ENCODE measurements at regions not wholly inside any gene's neighbourhood (a gene's known extent, or its start where the extent isn't known, plus 50 kb on each side); places are given as distances from the start of the nearest gene placed in this dataset.

DNA sequence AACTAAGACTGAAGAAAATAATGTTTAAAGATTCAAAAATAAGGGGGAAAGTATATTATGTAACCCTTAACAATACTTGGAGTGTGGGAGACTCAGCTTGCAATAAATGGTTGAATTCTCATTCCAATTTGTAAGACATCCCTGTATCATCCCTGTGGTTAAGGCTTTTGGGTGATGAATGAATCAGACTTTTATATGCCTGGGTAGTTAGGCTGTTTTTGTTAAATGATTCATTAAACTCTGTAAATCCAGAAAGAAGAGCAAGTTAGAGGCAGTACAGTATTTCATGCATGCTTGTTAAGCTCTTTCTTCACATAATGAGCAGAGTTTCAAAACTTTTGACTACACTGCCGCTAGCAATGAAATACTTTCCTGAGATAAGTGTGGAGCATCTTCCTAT lies 948.8 kb downstream of the SOCS6 start:
- TF ChIP-seq, protein P1, sequence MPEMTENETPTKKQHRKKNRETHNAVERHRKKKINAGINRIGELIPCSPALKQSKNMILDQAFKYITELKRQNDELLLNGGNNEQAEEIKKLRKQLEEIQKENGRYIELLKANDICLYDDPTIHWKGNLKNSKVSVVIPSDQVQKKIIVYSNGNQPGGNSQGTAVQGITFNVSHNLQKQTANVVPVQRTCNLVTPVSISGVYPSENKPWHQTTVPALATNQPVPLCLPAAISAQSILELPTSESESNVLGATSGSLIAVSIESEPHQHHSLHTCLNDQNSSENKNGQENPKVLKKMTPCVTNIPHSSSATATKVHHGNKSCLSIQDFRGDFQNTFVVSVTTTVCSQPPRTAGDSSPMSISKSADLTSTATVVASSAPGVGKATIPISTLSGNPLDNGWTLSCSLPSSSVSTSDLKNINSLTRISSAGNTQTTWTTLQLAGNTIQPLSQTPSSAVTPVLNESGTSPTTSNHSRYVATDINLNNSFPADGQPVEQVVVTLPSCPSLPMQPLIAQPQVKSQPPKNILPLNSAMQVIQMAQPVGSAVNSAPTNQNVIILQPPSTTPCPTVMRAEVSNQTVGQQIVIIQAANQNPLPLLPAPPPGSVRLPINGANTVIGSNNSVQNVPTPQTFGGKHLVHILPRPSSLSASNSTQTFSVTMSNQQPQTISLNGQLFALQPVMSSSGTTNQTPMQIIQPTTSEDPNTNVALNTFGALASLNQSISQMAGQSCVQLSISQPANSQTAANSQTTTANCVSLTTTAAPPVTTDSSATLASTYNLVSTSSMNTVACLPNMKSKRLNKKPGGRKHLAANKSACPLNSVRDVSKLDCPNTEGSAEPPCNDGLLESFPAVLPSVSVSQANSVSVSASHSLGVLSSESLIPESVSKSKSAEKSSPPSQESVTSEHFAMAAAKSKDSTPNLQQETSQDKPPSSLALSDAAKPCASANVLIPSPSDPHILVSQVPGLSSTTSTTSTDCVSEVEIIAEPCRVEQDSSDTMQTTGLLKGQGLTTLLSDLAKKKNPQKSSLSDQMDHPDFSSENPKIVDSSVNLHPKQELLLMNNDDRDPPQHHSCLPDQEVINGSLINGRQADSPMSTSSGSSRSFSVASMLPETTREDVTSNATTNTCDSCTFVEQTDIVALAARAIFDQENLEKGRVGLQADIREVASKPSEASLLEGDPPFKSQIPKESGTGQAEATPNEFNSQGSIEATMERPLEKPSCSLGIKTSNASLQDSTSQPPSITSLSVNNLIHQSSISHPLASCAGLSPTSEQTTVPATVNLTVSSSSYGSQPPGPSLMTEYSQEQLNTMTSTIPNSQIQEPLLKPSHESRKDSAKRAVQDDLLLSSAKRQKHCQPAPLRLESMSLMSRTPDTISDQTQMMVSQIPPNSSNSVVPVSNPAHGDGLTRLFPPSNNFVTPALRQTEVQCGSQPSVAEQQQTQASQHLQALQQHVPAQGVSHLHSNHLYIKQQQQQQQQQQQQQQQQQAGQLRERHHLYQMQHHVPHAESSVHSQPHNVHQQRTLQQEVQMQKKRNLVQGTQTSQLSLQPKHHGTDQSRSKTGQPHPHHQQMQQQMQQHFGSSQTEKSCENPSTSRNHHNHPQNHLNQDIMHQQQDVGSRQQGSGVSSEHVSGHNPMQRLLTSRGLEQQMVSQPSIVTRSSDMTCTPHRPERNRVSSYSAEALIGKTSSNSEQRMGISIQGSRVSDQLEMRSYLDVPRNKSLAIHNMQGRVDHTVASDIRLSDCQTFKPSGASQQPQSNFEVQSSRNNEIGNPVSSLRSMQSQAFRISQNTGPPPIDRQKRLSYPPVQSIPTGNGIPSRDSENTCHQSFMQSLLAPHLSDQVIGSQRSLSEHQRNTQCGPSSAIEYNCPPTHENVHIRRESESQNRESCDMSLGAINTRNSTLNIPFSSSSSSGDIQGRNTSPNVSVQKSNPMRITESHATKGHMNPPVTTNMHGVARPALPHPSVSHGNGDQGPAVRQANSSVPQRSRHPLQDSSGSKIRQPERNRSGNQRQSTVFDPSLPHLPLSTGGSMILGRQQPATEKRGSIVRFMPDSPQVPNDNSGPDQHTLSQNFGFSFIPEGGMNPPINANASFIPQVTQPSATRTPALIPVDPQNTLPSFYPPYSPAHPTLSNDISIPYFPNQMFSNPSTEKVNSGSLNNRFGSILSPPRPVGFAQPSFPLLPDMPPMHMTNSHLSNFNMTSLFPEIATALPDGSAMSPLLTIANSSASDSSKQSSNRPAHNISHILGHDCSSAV (CRISPR knock-in tag; IDR thresholded peaks at IDR 0.05; ENCODE audit: borderline replicate concordance): no peak
- no peak for TF ChIP-seq EP300 (IDR thresholded peaks at IDR 0.05; ENCODE audit: low read depth in 2 of 2, low read length in 2 of 2)
- TF ChIP-seq EP300 (CRISPR knock-in tag; IDR thresholded peaks at IDR 0.05; ENCODE audit: borderline replicate concordance): no peak
- TF ChIP-seq, protein P2, sequence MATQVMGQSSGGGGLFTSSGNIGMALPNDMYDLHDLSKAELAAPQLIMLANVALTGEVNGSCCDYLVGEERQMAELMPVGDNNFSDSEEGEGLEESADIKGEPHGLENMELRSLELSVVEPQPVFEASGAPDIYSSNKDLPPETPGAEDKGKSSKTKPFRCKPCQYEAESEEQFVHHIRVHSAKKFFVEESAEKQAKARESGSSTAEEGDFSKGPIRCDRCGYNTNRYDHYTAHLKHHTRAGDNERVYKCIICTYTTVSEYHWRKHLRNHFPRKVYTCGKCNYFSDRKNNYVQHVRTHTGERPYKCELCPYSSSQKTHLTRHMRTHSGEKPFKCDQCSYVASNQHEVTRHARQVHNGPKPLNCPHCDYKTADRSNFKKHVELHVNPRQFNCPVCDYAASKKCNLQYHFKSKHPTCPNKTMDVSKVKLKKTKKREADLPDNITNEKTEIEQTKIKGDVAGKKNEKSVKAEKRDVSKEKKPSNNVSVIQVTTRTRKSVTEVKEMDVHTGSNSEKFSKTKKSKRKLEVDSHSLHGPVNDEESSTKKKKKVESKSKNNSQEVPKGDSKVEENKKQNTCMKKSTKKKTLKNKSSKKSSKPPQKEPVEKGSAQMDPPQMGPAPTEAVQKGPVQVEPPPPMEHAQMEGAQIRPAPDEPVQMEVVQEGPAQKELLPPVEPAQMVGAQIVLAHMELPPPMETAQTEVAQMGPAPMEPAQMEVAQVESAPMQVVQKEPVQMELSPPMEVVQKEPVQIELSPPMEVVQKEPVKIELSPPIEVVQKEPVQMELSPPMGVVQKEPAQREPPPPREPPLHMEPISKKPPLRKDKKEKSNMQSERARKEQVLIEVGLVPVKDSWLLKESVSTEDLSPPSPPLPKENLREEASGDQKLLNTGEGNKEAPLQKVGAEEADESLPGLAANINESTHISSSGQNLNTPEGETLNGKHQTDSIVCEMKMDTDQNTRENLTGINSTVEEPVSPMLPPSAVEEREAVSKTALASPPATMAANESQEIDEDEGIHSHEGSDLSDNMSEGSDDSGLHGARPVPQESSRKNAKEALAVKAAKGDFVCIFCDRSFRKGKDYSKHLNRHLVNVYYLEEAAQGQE (IDR thresholded peaks at IDR 0.05; ENCODE audit: borderline replicate concordance in 1 of 2, low read depth in 1 of 2, low read length in 2 of 2): no peak
- TF ChIP-seq KDM5A (IDR thresholded peaks at IDR 0.05; ENCODE audit: borderline replicate concordance, low read length): no peak
- TF ChIP-seq CTCF (CRISPR knock-in tag; IDR thresholded peaks at IDR 0.05): no peak
- TF ChIP-seq ZBTB7A (CRISPR knock-in tag; IDR thresholded peaks at IDR 0.05): no peak
- no peak for TF ChIP-seq ZNF713 (CRISPR knock-in tag; IDR thresholded peaks at IDR 0.05)
- TF ChIP-seq NFIC (IDR thresholded peaks at IDR 0.05; ENCODE audit: low read length): no peak
- TF ChIP-seq ZNF629 (CRISPR knock-in tag; conservative IDR thresholded peaks at IDR 0.05): no peak
- no peak for TF ChIP-seq MEIS1 (CRISPR knock-in tag; IDR thresholded peaks at IDR 0.05; ENCODE audit: borderline replicate concordance)
- TF ChIP-seq, protein P3, sequence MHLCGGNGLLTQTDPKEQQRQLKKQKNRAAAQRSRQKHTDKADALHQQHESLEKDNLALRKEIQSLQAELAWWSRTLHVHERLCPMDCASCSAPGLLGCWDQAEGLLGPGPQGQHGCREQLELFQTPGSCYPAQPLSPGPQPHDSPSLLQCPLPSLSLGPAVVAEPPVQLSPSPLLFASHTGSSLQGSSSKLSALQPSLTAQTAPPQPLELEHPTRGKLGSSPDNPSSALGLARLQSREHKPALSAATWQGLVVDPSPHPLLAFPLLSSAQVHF (CRISPR knock-in tag; IDR thresholded peaks at IDR 0.05): no peak
- no peak for TF ChIP-seq ZBTB8A (CRISPR knock-in tag; IDR thresholded peaks at IDR 0.05; ENCODE audit: borderline replicate concordance, low read depth)

Data from HepG2 (cell line).